GM21423 (cell line): ENCODE measurements at regions not wholly inside any gene's neighbourhood (a gene's known extent, or its start where the extent isn't known, plus 50 kb on each side); places are given as distances from the start of the nearest gene placed in this dataset.
A peak's percentile ranks its signal among the peaks of the same experiment; 100 is the strongest.

Experiments
- ATAC-seq: cut with Tn5 transposase; IDR thresholded peaks from one replicate; pipeline ENCODE4 v1.9.1; 2021; ENCODE audit warnings: mild to moderate bottlenecking, moderate library complexity; ENCODE audit not compliant: unreplicated experiment

- ATAC-seq, result no peak
Measured at GRCh38 chr4:176898791-176899190, 106.1 kb upstream of the VEGFC start.

GRCh38 chr4:176902710-176903323, 110.1 kb upstream of the VEGFC start:
- peak; percentile 98 for ATAC-seq

GRCh38 chr4:176906709-176907108, 114.0 kb upstream of the VEGFC start:
- ATAC-seq, result no peak

GRCh38 chr4:176910646-176911045, 117.9 kb upstream of the VEGFC start:
- no peak for ATAC-seq

GRCh38 chr4:176919631-176920030, 126.9 kb upstream of the VEGFC start:
- ATAC-seq, result no peak

GRCh38 chr4:176920694-176921093, 128.0 kb upstream of the VEGFC start:
- ATAC-seq, result no peak

GRCh38 chr4:176921256-176921655, 128.5 kb upstream of the VEGFC start:
- no peak for ATAC-seq

- no peak for ATAC-seq
Measured at GRCh38 chr4:176924238-176924637, 131.5 kb upstream of the VEGFC start.

- no peak for ATAC-seq
Measured at GRCh38 chr4:176925962-176926361, 133.2 kb upstream of the VEGFC start.

- no peak for ATAC-seq
Measured at GRCh38 chr4:176927117-176927516, 134.4 kb upstream of the VEGFC start.

GRCh38 chr4:176927664-176928063, 134.9 kb upstream of the VEGFC start:
- ATAC-seq, result no peak

- no peak for ATAC-seq
Measured at GRCh38 chr4:176939445-176939844, 146.7 kb upstream of the VEGFC start.

GRCh38 chr4:176945334-176945733, 152.6 kb upstream of the VEGFC start:
- no peak for ATAC-seq

- ATAC-seq, result no peak
Measured at GRCh38 chr4:176949029-176949428, 156.3 kb upstream of the VEGFC start.

- no peak for ATAC-seq
Measured at GRCh38 chr4:176953021-176953420, 160.3 kb upstream of the VEGFC start.

GRCh38 chr4:176957353-176958118, 164.8 kb upstream of the VEGFC start:
- no peak for ATAC-seq

- no peak for ATAC-seq
Measured at GRCh38 chr4:176959980-176960379, 167.3 kb upstream of the VEGFC start.

- no peak for ATAC-seq
Measured at GRCh38 chr4:176963121-176963520, 170.4 kb upstream of the VEGFC start.

GRCh38 chr4:176964116-176964691, 171.5 kb upstream of the VEGFC start:
- no peak for ATAC-seq

- no peak for ATAC-seq
Measured at GRCh38 chr4:176967586-176967985, 174.9 kb upstream of the VEGFC start.

GRCh38 chr4:176968094-176968493, 175.4 kb upstream of the VEGFC start:
- ATAC-seq, result no peak

- no peak for ATAC-seq
Measured at GRCh38 chr4:176969011-176969410, 176.3 kb upstream of the VEGFC start.
